Fibroblast of lung (primary cell): ENCODE measurements at regions not wholly inside any gene's neighbourhood (a gene's known extent, or its start where the extent isn't known, plus 50 kb on each side); places are given as distances from the start of the nearest gene placed in this dataset.

Experiments used
- EZH2 ChIP-seq: IDR thresholded peaks from 2 replicates; pipeline ENCODE4 v1.5.1; 2012; ENCODE audit warnings: low read length, control low read depth, mild to moderate bottlenecking; ENCODE audit errors: missing control alignments
- TF ChIP-seq, protein P1 (sequence below), 2 donors: IDR thresholded peaks in 1 of 2; conservative IDR thresholded peaks in 1 of 2; 1 replicate in 1 of 2; 2 replicates in 1 of 2; pipeline ENCODE4 v1.5.1; 2011 to 2012; ENCODE audit warnings: low read length in 2 of 2, control low read depth in 1 of 2, inconsistent platforms in 1 of 2, low read depth in 1 of 2, mild to moderate bottlenecking in 1 of 2

GRCh38 chr6:95848717-95849116 is 167.1 kb upstream of the FUT9 start:
- TF ChIP-seq EZH2 = no peak
- TF ChIP-seq, protein P1, sequence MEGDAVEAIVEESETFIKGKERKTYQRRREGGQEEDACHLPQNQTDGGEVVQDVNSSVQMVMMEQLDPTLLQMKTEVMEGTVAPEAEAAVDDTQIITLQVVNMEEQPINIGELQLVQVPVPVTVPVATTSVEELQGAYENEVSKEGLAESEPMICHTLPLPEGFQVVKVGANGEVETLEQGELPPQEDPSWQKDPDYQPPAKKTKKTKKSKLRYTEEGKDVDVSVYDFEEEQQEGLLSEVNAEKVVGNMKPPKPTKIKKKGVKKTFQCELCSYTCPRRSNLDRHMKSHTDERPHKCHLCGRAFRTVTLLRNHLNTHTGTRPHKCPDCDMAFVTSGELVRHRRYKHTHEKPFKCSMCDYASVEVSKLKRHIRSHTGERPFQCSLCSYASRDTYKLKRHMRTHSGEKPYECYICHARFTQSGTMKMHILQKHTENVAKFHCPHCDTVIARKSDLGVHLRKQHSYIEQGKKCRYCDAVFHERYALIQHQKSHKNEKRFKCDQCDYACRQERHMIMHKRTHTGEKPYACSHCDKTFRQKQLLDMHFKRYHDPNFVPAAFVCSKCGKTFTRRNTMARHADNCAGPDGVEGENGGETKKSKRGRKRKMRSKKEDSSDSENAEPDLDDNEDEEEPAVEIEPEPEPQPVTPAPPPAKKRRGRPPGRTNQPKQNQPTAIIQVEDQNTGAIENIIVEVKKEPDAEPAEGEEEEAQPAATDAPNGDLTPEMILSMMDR (conservative IDR thresholded peaks at IDR 0.05 in 1 of 2, IDR thresholded peaks at IDR 0.05 in 1 of 2; ENCODE audit: low read depth in 1 of 2, low read length in 2 of 2) = no peak
